Breast epithelium (tissue), 4 donors: ENCODE measurements at regions not wholly inside any gene's neighbourhood (a gene's known extent, or its start where the extent isn't known, plus 50 kb on each side); places are given as distances from the start of the nearest gene placed in this dataset.

Experiments
- DNase-seq, 2 donors: peaks; one replicate each; pipeline ENCODE4 v3.0.0-alpha.2; 2019; ENCODE audit warnings: low spot score in 2 of 2
- H3K27ac ChIP-seq, 2 donors: fragments of 200-600 bp; sonication (generic) in 1 of 2; one replicate each; pipeline ENCODE4 v1.5.1; 2016 to 2019; ENCODE audit warnings: mild to moderate bottlenecking in 1 of 2
- H3K27me3 ChIP-seq, 2 donors: fragments of 200-600 bp; sonication (generic) in 1 of 2; one replicate each; pipeline versions ENCODE4 v1.5.1 to v1.6.0; 2017 to 2019; ENCODE audit warnings: control low read depth in 1 of 2, mild to moderate bottlenecking in 1 of 2
- H3K36me3 ChIP-seq: fragments of 200-600 bp; one replicate; pipeline ENCODE4 v1.5.1; 2019
- H3K4me1 ChIP-seq, 2 donors: fragments of 200-600 bp; sonication (generic); one replicate each; pipeline ENCODE4 v1.5.1; 2016 to 2019; ENCODE audit warnings: control low read depth in 1 of 2
- H3K4me3 ChIP-seq, 3 donors: fragments of 200-600 bp; sonication (generic); 1 replicate in 2 of 3; 2 replicates in 1 of 3; pipeline ENCODE4 v1.5.1; 2016 to 2019; ENCODE audit warnings: mild to moderate bottlenecking in 3 of 3, moderate library complexity in 2 of 3
- H3K9me3 ChIP-seq, 2 donors: fragments of 200-600 bp; sonication (generic) in 1 of 2; one replicate each; pipeline ENCODE4 v1.5.1; 2016 to 2019; ENCODE audit warnings: control low read depth in 1 of 2
- POLR2A ChIP-seq: fragments of 450-650 bp; IDR thresholded peaks from one replicate; pipeline ENCODE4 v1.6.1; 2016; ENCODE audit warnings: antibody characterized with exemption, mild to moderate bottlenecking, moderate library complexity
- POLR2AphosphoS5 ChIP-seq, 3 donors: sonication (generic); formaldehyde crosslinking; IDR thresholded peaks; one replicate each; pipeline ENCODE4 v1.6.1; 2017; ENCODE audit warnings: antibody characterized with exemption in 3 of 3
- intact Hi-C: fragments of 100-400 bp; cut with DNase I; formaldehyde crosslinking; loops from one replicate; pipeline ENCODE4 v1.15.1; 2023; ENCODE audit warnings: low total_unique reads
- TF ChIP-seq, protein P1 (sequence below), 3 donors: fragments of 450-650 bp; IDR thresholded peaks; one replicate each; pipeline ENCODE4 v1.5.1; 2016 to 2017; ENCODE audit warnings: antibody characterized with exemption in 3 of 3, mild to moderate bottlenecking in 3 of 3, moderate library complexity in 3 of 3

DNA sequence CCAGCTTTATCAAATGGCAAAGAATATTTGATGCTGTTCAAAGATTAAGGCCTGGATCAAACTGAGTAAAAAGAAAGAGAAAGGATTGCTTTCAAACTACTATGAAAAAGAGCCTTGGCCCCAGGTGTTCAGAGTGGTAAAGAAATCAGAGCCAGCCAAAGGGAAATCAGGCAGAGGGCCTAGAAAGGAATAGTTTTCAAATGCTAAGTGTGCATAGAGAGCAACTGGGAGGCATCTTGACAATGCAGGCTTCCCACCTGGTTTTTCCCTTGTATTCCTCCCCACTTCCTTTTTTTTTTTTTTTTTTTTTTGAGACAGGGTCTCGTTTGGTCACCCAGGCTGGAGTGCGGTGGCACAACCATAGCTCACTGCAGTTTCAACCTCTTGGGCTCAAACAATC, 340.2 kb upstream of the ADAMTS9 start:
- no peak overlapping the region for H3K27ac ChIP-seq
- H3K27me3 ChIP-seq = no peaks in the 10 kb centered on the region
- no peak for DNase-seq
- no peak overlapping the region for H3K4me3 ChIP-seq
- TF ChIP-seq POLR2A (no peak), POLR2AphosphoS5 (IDR thresholded peaks at IDR 0.05) (no peak)
- TF ChIP-seq, protein P1, sequence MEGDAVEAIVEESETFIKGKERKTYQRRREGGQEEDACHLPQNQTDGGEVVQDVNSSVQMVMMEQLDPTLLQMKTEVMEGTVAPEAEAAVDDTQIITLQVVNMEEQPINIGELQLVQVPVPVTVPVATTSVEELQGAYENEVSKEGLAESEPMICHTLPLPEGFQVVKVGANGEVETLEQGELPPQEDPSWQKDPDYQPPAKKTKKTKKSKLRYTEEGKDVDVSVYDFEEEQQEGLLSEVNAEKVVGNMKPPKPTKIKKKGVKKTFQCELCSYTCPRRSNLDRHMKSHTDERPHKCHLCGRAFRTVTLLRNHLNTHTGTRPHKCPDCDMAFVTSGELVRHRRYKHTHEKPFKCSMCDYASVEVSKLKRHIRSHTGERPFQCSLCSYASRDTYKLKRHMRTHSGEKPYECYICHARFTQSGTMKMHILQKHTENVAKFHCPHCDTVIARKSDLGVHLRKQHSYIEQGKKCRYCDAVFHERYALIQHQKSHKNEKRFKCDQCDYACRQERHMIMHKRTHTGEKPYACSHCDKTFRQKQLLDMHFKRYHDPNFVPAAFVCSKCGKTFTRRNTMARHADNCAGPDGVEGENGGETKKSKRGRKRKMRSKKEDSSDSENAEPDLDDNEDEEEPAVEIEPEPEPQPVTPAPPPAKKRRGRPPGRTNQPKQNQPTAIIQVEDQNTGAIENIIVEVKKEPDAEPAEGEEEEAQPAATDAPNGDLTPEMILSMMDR (IDR thresholded peaks at IDR 0.05) = no peak
- H3K9me3 ChIP-seq = no peaks in the 10 kb centered on the region
- H3K4me1 ChIP-seq = no peaks in the 10 kb centered on the region
- intact Hi-C loops = no loop called here
- no peaks in the 10 kb centered on the region for H3K36me3 ChIP-seq

DNA sequence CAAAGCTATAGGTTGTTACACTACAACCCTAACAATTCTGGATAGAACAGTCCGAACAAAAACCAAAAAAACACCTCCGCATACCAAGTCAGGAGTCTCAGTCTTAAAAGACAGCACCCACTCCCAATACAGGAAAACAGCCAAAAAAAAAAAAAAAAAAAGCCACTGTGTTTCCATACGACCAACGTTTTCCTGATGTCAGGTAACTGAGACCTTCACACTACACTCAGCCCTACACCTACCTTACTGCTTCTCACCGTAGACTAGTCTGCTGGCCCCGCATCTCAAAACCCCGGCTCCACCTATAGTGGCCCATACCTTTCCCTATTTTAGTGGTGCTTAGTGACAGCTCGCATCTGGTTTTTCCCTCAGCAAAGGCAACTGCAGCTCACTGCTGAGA, 339.5 kb upstream of the ADAMTS9 start:
- Histone ChIP-seq H3K27me3 (no peaks in the 10 kb centered on the region), H3K36me3 (no peaks in the 10 kb centered on the region), H3K9me3 (no peaks in the 10 kb centered on the region), H3K4me3 (no peak overlapping the region), H3K27ac (no peak overlapping the region), H3K4me1 (no peaks in the 10 kb centered on the region)
- intact Hi-C loops = no loop called here
- TF ChIP-seq, protein P1 (IDR thresholded peaks at IDR 0.05) = no peak
- TF ChIP-seq POLR2AphosphoS5 (IDR thresholded peaks at IDR 0.05) = no peak
- TF ChIP-seq POLR2A = no peak
- no peak for DNase-seq

DNA sequence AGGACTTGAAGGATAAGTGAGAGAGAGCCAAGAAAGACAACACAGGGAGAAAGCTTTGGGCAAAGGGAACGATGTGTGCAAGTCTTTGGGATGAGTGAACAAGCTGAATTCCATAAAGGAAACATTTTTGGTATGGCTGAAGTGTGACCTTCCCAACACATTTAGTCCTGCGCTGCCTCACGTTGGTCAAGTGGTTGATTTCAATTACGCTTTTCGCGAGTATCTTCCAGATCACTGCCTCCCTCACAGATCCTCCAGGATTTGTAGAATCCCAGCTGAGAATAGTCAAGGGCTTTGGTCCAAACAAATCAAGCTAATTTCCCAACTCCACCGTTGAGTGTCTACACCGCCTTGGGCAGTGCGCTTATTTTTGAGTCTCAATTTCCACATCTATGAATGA, 338.4 kb upstream of the ADAMTS9 start:
- no peak for TF ChIP-seq POLR2AphosphoS5 (IDR thresholded peaks at IDR 0.05)
- no peak for TF ChIP-seq POLR2A
- TF ChIP-seq, protein P1 (IDR thresholded peaks at IDR 0.05) = no peak
- Histone ChIP-seq H3K27ac (no peak overlapping the region), H3K27me3 (no peaks in the 10 kb centered on the region), H3K36me3 (no peaks in the 10 kb centered on the region), H3K4me3 (no peak overlapping the region), H3K4me1 (no peaks in the 10 kb centered on the region), H3K9me3 (no peaks in the 10 kb centered on the region)
- intact Hi-C loops = no loop called here
- DNase-seq = no peak

DNA sequence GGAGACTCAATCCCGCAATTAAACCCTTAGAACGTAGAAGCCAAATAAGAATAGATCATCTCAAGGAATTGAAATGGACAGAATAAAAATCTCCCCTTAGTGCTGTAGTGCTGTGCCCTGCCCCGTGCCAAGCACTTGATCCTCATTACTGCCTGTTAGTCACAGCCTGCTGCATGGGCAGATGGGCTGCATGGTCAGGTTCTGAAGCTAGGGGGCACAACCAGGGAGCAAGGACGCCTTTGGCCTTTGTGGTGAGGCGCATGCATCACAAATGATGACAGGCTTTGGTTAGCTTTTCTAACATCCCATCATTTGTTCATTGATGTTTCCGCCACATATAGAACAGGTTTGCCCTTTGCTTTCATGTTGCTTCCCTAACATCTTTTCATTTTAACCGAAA, 336.3 kb upstream of the ADAMTS9 start:
- no peak for TF ChIP-seq POLR2A
- TF ChIP-seq POLR2AphosphoS5 (IDR thresholded peaks at IDR 0.05) = no peak
- TF ChIP-seq, protein P1 (IDR thresholded peaks at IDR 0.05) = no peak
- Histone ChIP-seq H3K4me3 (no peak overlapping the region), H3K27ac (no peak overlapping the region), H3K9me3 (no peaks in the 10 kb centered on the region), H3K4me1 (no peaks in the 10 kb centered on the region), H3K36me3 (no peaks in the 10 kb centered on the region), H3K27me3 (no peaks in the 10 kb centered on the region)
- intact Hi-C loops = no loop called here
- DNase-seq = no peak

DNA sequence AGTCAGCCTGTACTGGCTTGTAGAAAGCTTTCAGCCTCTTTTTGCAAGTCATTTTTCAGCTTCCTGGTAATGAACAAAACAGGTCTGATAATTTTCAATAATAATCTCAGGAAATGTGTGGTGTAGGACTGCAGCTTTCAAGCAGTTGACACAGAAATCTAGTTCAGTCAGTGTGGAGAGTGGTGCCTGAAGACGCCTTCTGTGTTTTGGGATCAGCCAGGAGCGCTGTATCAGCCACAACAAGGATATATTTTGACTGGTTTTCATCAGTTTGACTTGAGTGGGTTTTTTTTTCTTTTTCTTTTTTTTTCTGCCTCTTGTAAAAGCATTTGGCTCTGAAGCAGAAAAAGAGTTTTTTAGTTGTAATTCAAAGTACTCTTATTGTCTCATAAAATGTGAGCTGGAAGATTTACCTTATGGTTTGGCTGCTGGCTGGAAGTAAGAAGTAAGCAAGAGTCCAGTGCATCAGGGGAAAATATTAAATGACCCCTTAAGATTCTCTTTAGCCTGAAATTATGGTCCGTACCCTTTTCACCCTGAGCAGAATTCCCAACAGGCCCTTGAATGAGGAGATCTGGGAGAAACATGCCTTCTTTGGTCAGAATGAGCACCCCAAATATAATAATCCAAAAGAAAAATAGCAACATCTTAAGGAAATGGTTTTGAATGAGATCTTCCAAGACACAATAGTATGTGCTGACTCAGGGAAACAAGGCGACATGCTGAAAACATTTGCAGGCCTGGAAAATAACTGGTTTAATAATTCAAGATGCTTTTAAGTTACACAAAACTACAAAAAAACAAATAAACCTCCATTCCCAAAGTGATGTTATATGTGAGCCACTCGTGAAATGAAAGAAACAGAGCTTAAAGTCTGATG, 332.7 kb upstream of the ADAMTS9 start:
- no peak overlapping the region for H3K4me3 ChIP-seq
- no peak for DNase-seq
- intact Hi-C loops = no loop called here
- H3K27ac ChIP-seq = no peak overlapping the region
- TF ChIP-seq, protein P1 (IDR thresholded peaks at IDR 0.05) = no peak
- no peaks in the 10 kb centered on the region for H3K36me3 ChIP-seq
- H3K9me3 ChIP-seq = no peaks in the 10 kb centered on the region
- H3K4me1 ChIP-seq = no peaks in the 10 kb centered on the region
- no peaks in the 10 kb centered on the region for H3K27me3 ChIP-seq
